HepG2 (cell line): ENCODE measurements at regions not wholly inside any gene's neighbourhood (a gene's known extent, or its start where the extent isn't known, plus 50 kb on each side); places are given as distances from the start of the nearest gene placed in this dataset.

Experiments used
- CBFB ChIP-seq: sonication (generic); formaldehyde crosslinking; IDR thresholded peaks from 2 replicates; pipeline ENCODE4 v1.4.0; 2020; ENCODE audit warnings: missing genetic modification reagents
- POLR2AphosphoS5 ChIP-seq: IDR thresholded peaks from 2 replicates; pipeline ENCODE4 v1.6.1; 2012; ENCODE audit warnings: low read depth, low read length

DNA sequence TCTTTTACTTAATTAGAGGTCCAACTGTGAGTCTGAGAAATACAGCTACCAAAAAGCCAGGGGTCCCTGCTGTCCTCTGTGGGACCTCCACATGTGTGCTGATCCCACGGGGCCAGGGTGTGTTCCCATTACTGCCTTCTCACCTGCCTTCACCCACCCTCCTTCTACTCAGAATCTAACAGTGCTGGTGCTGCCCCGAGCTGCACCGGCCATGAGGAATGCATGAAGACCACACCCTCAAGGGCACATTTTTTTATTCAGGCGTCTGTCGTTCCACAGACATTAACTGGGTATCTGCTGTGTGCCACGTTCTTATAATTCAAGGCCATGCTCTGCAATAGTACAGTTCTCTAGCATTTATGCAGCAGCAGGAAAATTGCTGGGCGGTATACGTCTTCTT is 188.5 kb upstream of the PFKP start:
- TF ChIP-seq POLR2AphosphoS5, result no peak
- TF ChIP-seq CBFB (CRISPR knock-in tag), result no peak
